ENCODE measurements at regions not wholly inside any gene's neighbourhood (a gene's known extent, or its start where the extent isn't known, plus 50 kb on each side); places are given as distances from the start of the nearest gene placed in this dataset.

GRCh38 chr5:123755653-123756317 is 243.8 kb downstream of the CSNK1G3 start:
- Mint-ChIP-seq H3K4me3 (no peak overlapping the region), H3K9me3 (peaks cover 6% of the 10 kb centered on the region), H3K36me3 (no peaks in the 10 kb centered on the region), H3K27ac (peak overlapping the region; percentile 82), H3K4me1 (peaks cover 40% of the 10 kb centered on the region), H3K27me3 (ENCODE audit: low read depth) (no peaks in the 10 kb centered on the region)
- TF ChIP-seq CTCF (IDR thresholded peaks at IDR 0.05; ENCODE audit: unreplicated experiment), result no peak
- DNase-seq (ENCODE audit: low spot score in 2 of 2, unreplicated experiment in 2 of 2), result no peak

- peaks cover 6% of the 10 kb centered on the region for H3K9me3 Mint-ChIP-seq
- peaks cover 40% of the 10 kb centered on the region for H3K4me1 Mint-ChIP-seq
- peak overlapping the region; percentile 82 for H3K27ac Mint-ChIP-seq
- H3K36me3 Mint-ChIP-seq, result no peaks in the 10 kb centered on the region
- no peak for TF ChIP-seq CTCF (IDR thresholded peaks at IDR 0.05; ENCODE audit: unreplicated experiment)
- no peak for DNase-seq (ENCODE audit: low spot score in 2 of 2, unreplicated experiment in 2 of 2)
- no peak overlapping the region for H3K4me3 Mint-ChIP-seq
- no peaks in the 10 kb centered on the region for H3K27me3 Mint-ChIP-seq (ENCODE audit: low read depth)
Observed at GRCh38 chr5:123754908-123755307, 242.9 kb downstream of the CSNK1G3 start.

GRCh38 chr5:123753937-123754891 is 242.2 kb downstream of the CSNK1G3 start:
- no peak for TF ChIP-seq CTCF (IDR thresholded peaks at IDR 0.05; ENCODE audit: unreplicated experiment)
- peaks cover 6% of the 10 kb centered on the region for H3K9me3 Mint-ChIP-seq
- no peaks in the 10 kb centered on the region for H3K36me3 Mint-ChIP-seq
- peaks cover 40% of the 10 kb centered on the region for H3K4me1 Mint-ChIP-seq
- no peaks in the 10 kb centered on the region for H3K27me3 Mint-ChIP-seq (ENCODE audit: low read depth)
- H3K4me3 Mint-ChIP-seq, result no peak overlapping the region
- H3K27ac Mint-ChIP-seq, result peak overlapping the region; percentile 40
- DNase-seq (ENCODE audit: low spot score in 2 of 2, unreplicated experiment in 2 of 2), result no peak

- no peak overlapping the region for H3K4me3 Mint-ChIP-seq
- no peaks in the 10 kb centered on the region for H3K36me3 Mint-ChIP-seq
- H3K27ac Mint-ChIP-seq, result no peak overlapping the region
- no peaks in the 10 kb centered on the region for H3K9me3 Mint-ChIP-seq
- peaks cover 40% of the 10 kb centered on the region for H3K4me1 Mint-ChIP-seq
- H3K27me3 Mint-ChIP-seq (ENCODE audit: low read depth), result no peaks in the 10 kb centered on the region
- no peak for DNase-seq (ENCODE audit: low spot score in 2 of 2, unreplicated experiment in 2 of 2)
- no peak for TF ChIP-seq CTCF (IDR thresholded peaks at IDR 0.05; ENCODE audit: unreplicated experiment)
Observed at GRCh38 chr5:123753180-123753936, 241.4 kb downstream of the CSNK1G3 start.

- Mint-ChIP-seq H3K4me3 (no peak overlapping the region), H3K9me3 (no peaks in the 10 kb centered on the region), H3K36me3 (no peaks in the 10 kb centered on the region), H3K27ac (peak overlapping the region; percentile 35), H3K4me1 (peaks cover 40% of the 10 kb centered on the region), H3K27me3 (ENCODE audit: low read depth) (no peaks in the 10 kb centered on the region)
- no peak for DNase-seq (ENCODE audit: low spot score in 2 of 2, unreplicated experiment in 2 of 2)
- TF ChIP-seq CTCF (IDR thresholded peaks at IDR 0.05; ENCODE audit: unreplicated experiment), result no peak
Observed at GRCh38 chr5:123752552-123753179, 240.7 kb downstream of the CSNK1G3 start.
